ENCODE measurements at regions not wholly inside any gene's neighbourhood (a gene's known extent, or its start where the extent isn't known, plus 50 kb on each side); places are given as distances from the start of the nearest gene placed in this dataset.
A peak's percentile ranks its signal among the peaks of the same experiment; 100 is the strongest.
"Not testable (repeated sequence)": the region's sequence is repeated elsewhere in the genome, so short reads cannot be mapped to it uniquely, and the experiment has no call there.

GRCh38 chr6:27031302-27031701, 216.2 kb upstream of the PRSS16 start:
- DNase-seq (ENCODE audit: low read depth) = peak; percentile 41
- in situ Hi-C loops (cut with HindIII; ENCODE audit: low pct_unique_long_range_greater_than_20kb, low sequenced_read_pairs) = no loop called here

DNA sequence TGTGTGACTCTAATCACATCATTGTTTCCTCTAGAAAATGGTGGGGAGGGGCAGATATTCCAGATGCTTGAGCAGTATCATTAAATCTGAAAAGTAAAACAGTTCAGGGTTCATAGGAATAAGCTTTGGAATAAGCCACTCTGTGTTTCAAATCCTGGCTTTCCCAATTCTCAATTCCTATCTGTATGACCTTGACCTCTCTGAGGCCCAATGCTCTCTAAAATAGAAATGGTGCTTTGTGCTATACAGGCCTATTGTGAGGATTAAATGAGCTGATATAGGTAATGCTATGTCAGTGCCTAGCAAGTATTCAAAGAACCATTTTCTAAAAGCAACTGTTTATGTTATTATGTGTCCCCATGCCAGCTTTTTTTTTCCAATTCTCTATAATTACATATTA, 209.0 kb upstream of the PRSS16 start:
- in situ Hi-C loops (cut with HindIII; ENCODE audit: low pct_unique_long_range_greater_than_20kb, low sequenced_read_pairs) = no loop called here
- DNase-seq (ENCODE audit: low read depth) = no peak

DNA sequence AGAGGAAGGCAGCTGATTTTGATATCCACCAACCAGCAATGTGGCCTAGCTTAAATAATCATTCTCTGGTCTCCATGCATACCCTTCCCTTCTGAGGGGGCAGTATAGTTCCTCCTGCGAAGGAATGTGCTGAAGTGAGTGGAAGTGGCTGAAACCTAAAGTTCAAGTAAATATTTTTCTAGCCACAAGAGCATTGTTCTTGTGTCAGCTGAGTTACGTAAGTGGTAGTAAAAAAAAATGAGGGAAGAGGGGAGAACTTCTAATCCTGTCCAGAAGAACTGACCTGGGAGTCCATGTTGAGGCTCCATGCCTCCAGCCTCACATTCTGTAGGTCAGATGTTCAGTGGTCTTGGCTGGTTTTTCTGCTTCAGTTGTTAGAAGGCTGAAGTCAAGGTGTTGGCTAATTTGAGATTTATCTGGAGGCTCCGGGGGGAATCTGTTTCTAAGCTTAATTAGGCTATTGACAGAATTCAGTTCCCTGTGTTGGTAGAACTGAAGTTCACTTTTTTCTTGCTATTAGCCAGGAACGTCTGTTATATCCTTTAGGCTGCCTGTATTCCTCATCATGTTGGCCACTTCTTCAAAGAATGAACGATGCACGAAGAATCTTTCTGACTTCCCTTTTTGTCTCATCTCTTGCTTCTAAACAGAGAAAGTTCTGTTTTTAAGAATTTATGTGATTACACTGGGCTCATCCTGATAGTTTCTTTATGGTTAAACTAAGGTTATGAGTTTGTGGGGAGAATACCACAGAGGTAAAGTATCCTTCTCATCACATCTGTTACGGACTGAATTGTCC, 207.1 kb upstream of the PRSS16 start:
- no peak for DNase-seq (ENCODE audit: low read depth)
- in situ Hi-C loops (cut with HindIII; ENCODE audit: low pct_unique_long_range_greater_than_20kb, low sequenced_read_pairs) = no loop called here

- no peak for DNase-seq (ENCODE audit: low read depth)
- in situ Hi-C loops (cut with HindIII; ENCODE audit: low pct_unique_long_range_greater_than_20kb, low sequenced_read_pairs) = no loop called here
Observed at GRCh38 chr6:27043244-27043643, 204.3 kb upstream of the PRSS16 start.

GRCh38 chr6:27045131-27045530, 202.4 kb upstream of the PRSS16 start:
- in situ Hi-C loops (cut with HindIII; ENCODE audit: low pct_unique_long_range_greater_than_20kb, low sequenced_read_pairs); DNase-seq (ENCODE audit: low read depth): not testable (repeated sequence)

- DNase-seq (ENCODE audit: low read depth) = peak; percentile 56
- in situ Hi-C loops (cut with HindIII; ENCODE audit: low pct_unique_long_range_greater_than_20kb, low sequenced_read_pairs) = not testable (repeated sequence)
Observed at GRCh38 chr6:27047725-27048124, 199.8 kb upstream of the PRSS16 start.

- in situ Hi-C loops (cut with HindIII; ENCODE audit: low pct_unique_long_range_greater_than_20kb, low sequenced_read_pairs) = no loop called here
- DNase-seq (ENCODE audit: low read depth) = no peak
Observed at GRCh38 chr6:27049863-27050781, 197.4 kb upstream of the PRSS16 start.

- DNase-seq (ENCODE audit: low read depth) = peak; percentile 72
- in situ Hi-C loops (cut with HindIII; ENCODE audit: low pct_unique_long_range_greater_than_20kb, low sequenced_read_pairs) = not testable (repeated sequence)
Observed at GRCh38 chr6:27052082-27052730, 195.3 kb upstream of the PRSS16 start.

DNA sequence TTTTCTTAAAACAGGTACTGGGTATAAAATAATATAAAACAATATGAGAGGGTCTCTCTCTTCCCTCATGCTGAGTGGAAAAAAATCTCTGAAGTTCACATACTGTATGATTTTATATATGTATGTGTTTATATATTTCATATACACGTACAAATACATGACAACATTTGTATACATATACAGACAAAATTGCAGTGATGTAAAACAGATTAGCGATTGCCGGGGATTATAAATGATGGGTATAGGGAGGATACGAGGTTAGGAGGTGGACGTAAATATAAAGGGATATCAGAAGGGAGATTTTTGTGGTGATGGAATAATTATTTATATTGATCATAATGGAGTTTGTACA, 194.8 kb upstream of the PRSS16 start:
- DNase-seq (ENCODE audit: low read depth) = peak; percentile 29

GRCh38 chr6:27053738-27054137, 193.8 kb upstream of the PRSS16 start:
- in situ Hi-C loops (cut with HindIII; ENCODE audit: low pct_unique_long_range_greater_than_20kb, low sequenced_read_pairs) = no loop called here
- DNase-seq (ENCODE audit: low read depth) = peak; percentile 58

More for the DNA sequence above, 194.8 kb upstream of the PRSS16 start:
- in situ Hi-C loops (cut with HindIII; ENCODE audit: low pct_unique_long_range_greater_than_20kb, low sequenced_read_pairs) = no loop called here

DNA sequence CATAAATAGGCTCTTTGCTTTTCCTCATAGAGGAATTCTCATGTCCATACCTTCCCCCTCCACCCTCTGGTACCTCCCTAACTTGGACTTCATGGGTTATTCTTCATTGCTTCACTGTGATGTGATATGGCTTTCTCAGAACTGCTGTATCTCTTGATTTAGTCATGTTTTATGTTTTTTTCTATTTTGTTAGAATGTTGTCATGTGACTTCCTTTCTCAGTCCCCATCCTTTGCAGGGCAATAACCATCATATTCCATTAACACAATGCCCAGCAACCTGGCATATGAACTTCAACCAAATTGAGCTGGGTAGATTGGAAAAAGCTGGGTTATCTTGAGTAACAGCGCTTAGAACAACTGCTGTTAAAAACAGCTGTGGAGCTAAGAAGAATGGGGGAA, 190.9 kb upstream of the PRSS16 start:
- DNase-seq (ENCODE audit: low read depth) = no peak

GRCh38 chr6:27059621-27060425, 187.7 kb upstream of the PRSS16 start:
- no peak for DNase-seq (ENCODE audit: low read depth)
- in situ Hi-C loops (cut with HindIII; ENCODE audit: low pct_unique_long_range_greater_than_20kb, low sequenced_read_pairs) = no loop called here

More for the DNA sequence above, 190.9 kb upstream of the PRSS16 start:
- in situ Hi-C loops (cut with HindIII; ENCODE audit: low pct_unique_long_range_greater_than_20kb, low sequenced_read_pairs) = no loop called here

GRCh38 chr6:27061235-27061993, 186.1 kb upstream of the PRSS16 start:
- DNase-seq (ENCODE audit: low read depth) = no peak
- in situ Hi-C loops (cut with HindIII; ENCODE audit: low pct_unique_long_range_greater_than_20kb, low sequenced_read_pairs) = no loop called here

- in situ Hi-C loops (cut with HindIII; ENCODE audit: low pct_unique_long_range_greater_than_20kb, low sequenced_read_pairs) = no loop called here
- no peak for DNase-seq (ENCODE audit: low read depth)
Observed at GRCh38 chr6:27062755-27063154, 184.7 kb upstream of the PRSS16 start.

DNA sequence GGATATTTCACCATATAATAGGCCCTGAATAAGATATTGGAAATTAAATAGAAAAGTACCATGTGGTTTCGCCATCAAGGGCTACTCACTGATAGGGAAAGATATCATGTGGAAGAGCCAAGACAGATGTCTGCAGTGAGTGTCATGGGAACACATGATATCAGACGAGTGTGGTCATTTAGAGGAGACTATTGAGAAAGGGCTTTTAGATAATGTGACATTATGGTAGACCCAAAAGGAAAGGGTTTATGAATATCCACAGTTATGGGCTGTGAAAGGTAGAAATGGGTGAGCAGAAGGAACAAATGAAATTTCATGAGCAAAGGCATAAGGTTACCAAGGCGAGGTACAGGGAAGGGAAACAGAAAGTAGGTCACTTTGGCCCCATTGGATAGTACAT, 182.3 kb upstream of the PRSS16 start:
- DNase-seq (ENCODE audit: low read depth) = no peak
- in situ Hi-C loops (cut with HindIII; ENCODE audit: low pct_unique_long_range_greater_than_20kb, low sequenced_read_pairs) = no loop called here

GRCh38 chr6:27066381-27066780, 181.1 kb upstream of the PRSS16 start:
- no peak for DNase-seq (ENCODE audit: low read depth)
- in situ Hi-C loops (cut with HindIII; ENCODE audit: low pct_unique_long_range_greater_than_20kb, low sequenced_read_pairs) = no loop called here

DNA sequence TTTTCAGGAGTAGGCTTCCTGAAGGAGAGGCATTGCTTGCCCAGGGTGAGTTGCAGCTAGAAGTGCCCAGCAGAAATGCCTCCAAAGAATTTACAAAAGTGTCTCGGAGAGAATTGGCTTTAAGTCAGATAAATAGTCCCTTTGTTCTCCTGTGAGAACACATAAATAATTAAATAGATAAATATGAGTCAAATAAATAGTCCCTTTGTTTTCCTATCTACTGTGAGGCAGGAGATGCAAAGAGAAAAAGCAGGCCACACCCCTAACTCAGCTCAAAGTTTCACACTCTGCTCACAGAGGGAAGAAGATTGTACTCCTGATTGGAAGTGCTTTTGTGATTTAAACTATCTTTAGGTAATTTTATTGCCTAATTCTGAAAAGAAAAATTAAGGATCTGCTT, 180.7 kb upstream of the PRSS16 start:
- in situ Hi-C loops (cut with HindIII; ENCODE audit: low pct_unique_long_range_greater_than_20kb, low sequenced_read_pairs) = no loop called here
- DNase-seq (ENCODE audit: low read depth) = no peak
